Osteoblast (primary cell): ENCODE measurements at regions not wholly inside any gene's neighbourhood (a gene's known extent, or its start where the extent isn't known, plus 50 kb on each side); places are given as distances from the start of the nearest gene placed in this dataset.

Experiments used
- DNase-seq: peaks from one replicate; pipeline ENCODE4 v3.0.0; 2011; ENCODE audit warnings: low spot score, mixed read lengths; ENCODE audit not compliant: insufficient read length; ENCODE audit errors: missing footprints
- H2AFZ ChIP-seq: 2 replicates; pipeline ENCODE4 v1.6.0; 2011; ENCODE audit warnings: mild to moderate bottlenecking, low read length
- H3K27ac ChIP-seq: 2 replicates; pipeline ENCODE4 v1.5.1; 2011; ENCODE audit warnings: mild to moderate bottlenecking, low read depth, low read length, moderate library complexity
- H3K27me3 ChIP-seq: 2 replicates; pipeline ENCODE4 v1.6.0; 2012; ENCODE audit warnings: mild to moderate bottlenecking, control low read depth, inconsistent platforms, low read length, moderate library complexity; ENCODE audit not compliant: insufficient read depth
- H3K36me3 ChIP-seq: 2 replicates; pipeline ENCODE4 v1.5.1; 2011; ENCODE audit warnings: mild to moderate bottlenecking, low read length, control low read depth, moderate library complexity; ENCODE audit not compliant: insufficient read depth
- H3K4me1 ChIP-seq: 2 replicates; pipeline ENCODE4 v1.5.1; 2011; ENCODE audit warnings: mild to moderate bottlenecking, low read length, control low read depth, moderate library complexity; ENCODE audit not compliant: insufficient read depth
- H3K4me2 ChIP-seq: 2 replicates; pipeline ENCODE4 v1.6.0; 2011; ENCODE audit warnings: mild to moderate bottlenecking, low read length; ENCODE audit not compliant: insufficient read depth
- H3K4me3 ChIP-seq: fragments of 200-600 bp; sonication (generic); 3 replicates; pipeline ENCODE4 v1.5.1; 2012; ENCODE audit warnings: mild to moderate bottlenecking, low read length, inconsistent platforms; ENCODE audit not compliant: insufficient read depth
- H3K79me2 ChIP-seq: 2 replicates; pipeline ENCODE4 v1.6.0; 2012; ENCODE audit warnings: mild to moderate bottlenecking, low read length, control low read depth, inconsistent platforms; ENCODE audit not compliant: insufficient read depth
- H3K9me3 ChIP-seq: 2 replicates; pipeline ENCODE4 v1.5.1; 2011; ENCODE audit warnings: low read depth, low read length, control low read depth
- H4K20me1 ChIP-seq: 2 replicates; pipeline ENCODE4 v1.6.0; 2012; ENCODE audit warnings: mild to moderate bottlenecking, low read length, control low read depth; ENCODE audit not compliant: insufficient read depth
- CTCF ChIP-seq: IDR thresholded peaks from 2 replicates; pipeline ENCODE4 v1.5.1; 2011; ENCODE audit warnings: mild to moderate bottlenecking, low read depth, low read length, moderate library complexity; ENCODE audit errors: extremely low read depth

DNA sequence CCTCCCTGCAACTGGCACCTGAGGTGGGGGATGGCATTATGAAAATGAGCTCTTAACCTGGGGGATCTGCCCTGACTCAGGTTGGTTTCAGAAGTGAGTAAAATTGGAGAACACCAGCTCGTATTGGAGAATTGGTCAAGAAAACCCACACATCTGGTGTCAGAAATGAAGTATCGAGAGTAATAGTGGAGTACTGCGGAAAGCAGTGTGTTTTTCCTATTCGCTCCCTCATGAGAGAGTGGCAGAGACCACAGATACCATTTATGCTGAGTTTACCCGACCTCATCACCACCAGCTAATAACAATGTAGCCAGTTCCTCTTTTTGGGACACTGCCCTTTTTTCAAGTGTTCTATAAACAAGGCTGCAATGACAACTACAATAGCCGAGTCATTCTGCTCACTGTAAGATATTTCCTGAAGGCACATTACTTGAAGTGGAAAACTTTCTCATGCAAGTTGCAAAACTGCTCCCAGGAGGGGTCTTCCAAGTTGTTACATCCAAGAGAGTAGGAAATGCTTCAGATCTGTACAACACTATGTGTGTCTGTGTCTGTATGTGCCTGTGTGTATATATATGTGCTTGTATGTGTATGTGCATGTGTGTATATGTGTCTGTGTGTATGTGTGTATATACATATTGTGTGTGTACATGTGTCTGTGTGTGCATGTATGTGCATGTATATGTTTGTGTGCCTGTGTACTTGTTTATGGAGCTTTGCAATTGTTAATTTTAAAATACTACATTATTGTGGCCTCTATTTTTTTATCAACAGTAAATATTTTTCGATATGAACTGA, 106.0 kb upstream of the CST7 start:
- Histone ChIP-seq H3K4me3 (no peak overlapping the region), H3K9me3 (no peaks in the 10 kb centered on the region), H3K27me3 (peaks cover 9% of the 10 kb centered on the region), H3K79me2 (no peaks in the 10 kb centered on the region), H3K36me3 (no peaks in the 10 kb centered on the region), H3K27ac (no peak overlapping the region), H4K20me1 (no peaks in the 10 kb centered on the region), H3K4me2 (no peak overlapping the region), H2AFZ (no peak overlapping the region), H3K4me1 (no peaks in the 10 kb centered on the region)
- no peak for DNase-seq
- no peak for TF ChIP-seq CTCF

GRCh38 chr20:24850176-24850575, 98.9 kb upstream of the CST7 start:
- no peaks in the 10 kb centered on the region for H3K4me1 ChIP-seq
- H3K79me2 ChIP-seq: no peaks in the 10 kb centered on the region
- H2AFZ ChIP-seq: no peak overlapping the region
- no peaks in the 10 kb centered on the region for H4K20me1 ChIP-seq
- H3K27ac ChIP-seq: no peak overlapping the region
- H3K9me3 ChIP-seq: peaks cover 4% of the 10 kb centered on the region
- H3K4me3 ChIP-seq: no peak overlapping the region
- H3K36me3 ChIP-seq: no peaks in the 10 kb centered on the region
- no peak for DNase-seq
- TF ChIP-seq CTCF: no peak
- H3K27me3 ChIP-seq: peaks cover 3% of the 10 kb centered on the region
- H3K4me2 ChIP-seq: no peak overlapping the region

GRCh38 chr20:24851346-24852019, 97.6 kb upstream of the CST7 start:
- no peaks in the 10 kb centered on the region for H3K4me1 ChIP-seq
- DNase-seq: no peak

More at GRCh38 chr20:24851346-24852019, 97.6 kb upstream of the CST7 start:
- H3K27ac ChIP-seq: no peak overlapping the region
- peaks cover 3% of the 10 kb centered on the region for H3K27me3 ChIP-seq
- no peaks in the 10 kb centered on the region for H3K79me2 ChIP-seq
- H4K20me1 ChIP-seq: no peaks in the 10 kb centered on the region
- no peak overlapping the region for H2AFZ ChIP-seq
- no peak overlapping the region for H3K4me2 ChIP-seq
- H3K4me3 ChIP-seq: no peak overlapping the region
- TF ChIP-seq CTCF: no peak
- H3K9me3 ChIP-seq: peaks cover 4% of the 10 kb centered on the region
- H3K36me3 ChIP-seq: no peaks in the 10 kb centered on the region
